Memory B cell (primary cell): ENCODE measurements at regions not wholly inside any gene's neighbourhood (a gene's known extent, or its start where the extent isn't known, plus 50 kb on each side); places are given as distances from the start of the nearest gene placed in this dataset.
A peak's percentile ranks its signal among the peaks of the same experiment; 100 is the strongest.
"Not testable (repeated sequence)": the region's sequence is repeated elsewhere in the genome, so short reads cannot be mapped to it uniquely, and the experiment has no call there.

Experiments used
- ATAC-seq: fragments of 150-1000 bp; cut with Tn5 transposase; 2 replicates; pipeline ENCODE4 v1.10.0; 2021; ENCODE audit warnings: low read depth, mild to moderate bottlenecking, moderate library complexity
- DNase-seq, 2 donors: peaks; one replicate each; pipeline ENCODE4 v3.0.0; 2022; ENCODE audit warnings: low spot score in 2 of 2
- H3K27ac Mint-ChIP-seq: one replicate; pipeline ENCODE4 v1.8.0; 2022; ENCODE audit warnings: mild to moderate bottlenecking, moderate library complexity, mixed read lengths
- H3K27me3 Mint-ChIP-seq: one replicate; pipeline ENCODE4 v1.8.0; 2022; ENCODE audit warnings: mixed read lengths
- H3K36me3 Mint-ChIP-seq: one replicate; pipeline ENCODE4 v1.8.0; 2022; ENCODE audit warnings: mild to moderate bottlenecking, mixed read lengths
- H3K4me1 Mint-ChIP-seq: one replicate; pipeline ENCODE4 v1.8.0; 2022; ENCODE audit warnings: mixed read lengths
- H3K4me3 Mint-ChIP-seq: one replicate; pipeline ENCODE4 v1.8.0; 2022; ENCODE audit warnings: mild to moderate bottlenecking, moderate library complexity, mixed read lengths
- H3K9me3 Mint-ChIP-seq: one replicate; pipeline ENCODE4 v1.8.0; 2022; ENCODE audit warnings: mixed read lengths

GRCh38 chr14:44873536-44873935, 88.2 kb downstream of the KLHL28 start:
- ATAC-seq: no peak
- Mint-ChIP-seq H3K27me3 (peaks cover 14% of the 10 kb centered on the region), H3K9me3 (peaks cover 3% of the 10 kb centered on the region), H3K4me3 (no peak overlapping the region), H3K27ac (no peak overlapping the region), H3K36me3 (no peaks in the 10 kb centered on the region), H3K4me1 (no peaks in the 10 kb centered on the region)
- DNase-seq: no peak

GRCh38 chr14:44866770-44867169, 95.0 kb downstream of the KLHL28 start:
- H3K36me3 Mint-ChIP-seq: no peaks in the 10 kb centered on the region

DNA sequence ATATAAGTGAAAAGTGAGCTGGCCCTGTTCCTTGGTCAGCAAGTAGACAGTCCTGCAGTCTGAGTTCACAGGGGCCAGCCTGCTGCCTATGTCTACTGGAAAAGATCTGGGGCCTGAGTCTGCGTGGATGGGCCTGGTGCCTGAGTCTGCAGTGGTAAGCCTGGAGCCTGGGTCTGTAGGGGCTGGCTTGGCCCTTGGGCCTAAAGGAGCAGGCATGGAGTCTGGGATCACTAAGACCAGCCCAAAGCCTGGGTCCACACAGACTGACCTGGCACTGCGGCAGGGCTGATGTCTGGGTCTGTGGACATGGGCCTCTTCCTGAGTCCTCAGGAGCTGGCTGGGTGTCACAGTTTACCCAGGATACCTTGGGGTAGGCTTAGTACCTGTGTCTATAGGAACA, 95.4 kb downstream of the KLHL28 start:
- H3K4me1 Mint-ChIP-seq: no peaks in the 10 kb centered on the region
- H3K27me3 Mint-ChIP-seq: peaks cover 8% of the 10 kb centered on the region
- H3K36me3 Mint-ChIP-seq: no peaks in the 10 kb centered on the region
- no peak for ATAC-seq
- DNase-seq: no peak
- H3K27ac Mint-ChIP-seq: no peak overlapping the region
- no peak overlapping the region for H3K4me3 Mint-ChIP-seq
- peaks cover 3% of the 10 kb centered on the region for H3K9me3 Mint-ChIP-seq

More at GRCh38 chr14:44866770-44867169, 95.0 kb downstream of the KLHL28 start:
- H3K27me3 Mint-ChIP-seq: peaks cover 8% of the 10 kb centered on the region
- peaks cover 3% of the 10 kb centered on the region for H3K9me3 Mint-ChIP-seq
- ATAC-seq: no peak
- H3K27ac Mint-ChIP-seq: no peak overlapping the region
- DNase-seq: no peak
- no peak overlapping the region for H3K4me3 Mint-ChIP-seq
- H3K4me1 Mint-ChIP-seq: no peaks in the 10 kb centered on the region

- Mint-ChIP-seq H3K36me3 (no peaks in the 10 kb centered on the region), H3K9me3 (no peaks in the 10 kb centered on the region), H3K4me3 (no peak overlapping the region), H3K27ac (no peak overlapping the region), H3K4me1 (no peaks in the 10 kb centered on the region), H3K27me3 (peaks cover 1% of the 10 kb centered on the region)
- ATAC-seq: no peak
- DNase-seq: no peak
Measured at GRCh38 chr14:44863271-44863670, 98.5 kb downstream of the KLHL28 start.

DNA sequence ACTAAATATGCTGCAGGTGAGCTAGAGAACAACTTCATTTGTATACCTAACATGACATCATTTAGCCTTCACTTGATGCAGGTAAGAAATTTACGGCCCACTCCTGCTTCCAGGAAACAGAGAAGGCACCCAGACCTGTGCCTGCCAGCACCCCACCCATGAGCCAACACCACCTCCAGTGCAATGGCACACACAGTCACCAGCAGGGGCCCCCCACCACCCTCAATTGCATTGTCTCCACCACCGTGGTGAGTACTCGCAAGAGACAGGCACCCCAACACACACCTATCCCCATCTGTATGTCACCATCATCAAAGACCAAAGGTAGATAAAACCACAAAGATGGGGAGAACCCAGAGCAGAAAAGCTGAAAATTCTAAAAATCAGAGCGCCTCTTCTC, 107.6 kb downstream of the KLHL28 start:
- no peaks in the 10 kb centered on the region for H3K4me1 Mint-ChIP-seq
- H3K4me3 Mint-ChIP-seq: no peak overlapping the region
- H3K36me3 Mint-ChIP-seq: no peaks in the 10 kb centered on the region
- H3K9me3 Mint-ChIP-seq: no peaks in the 10 kb centered on the region
- H3K27me3 Mint-ChIP-seq: peaks cover 14% of the 10 kb centered on the region
- no peak for DNase-seq
- no peak for ATAC-seq
- H3K27ac Mint-ChIP-seq: no peak overlapping the region

- ATAC-seq (no peak), DNase-seq (no peak)
- Mint-ChIP-seq H3K27me3 (peaks cover 1% of the 10 kb centered on the region), H3K9me3 (no peaks in the 10 kb centered on the region), H3K4me1 (peaks cover 4% of the 10 kb centered on the region), H3K4me3 (no peak overlapping the region), H3K36me3 (no peaks in the 10 kb centered on the region), H3K27ac (no peak overlapping the region)
Measured at GRCh38 chr14:44847526-44848309, 114.0 kb downstream of the KLHL28 start.

DNA sequence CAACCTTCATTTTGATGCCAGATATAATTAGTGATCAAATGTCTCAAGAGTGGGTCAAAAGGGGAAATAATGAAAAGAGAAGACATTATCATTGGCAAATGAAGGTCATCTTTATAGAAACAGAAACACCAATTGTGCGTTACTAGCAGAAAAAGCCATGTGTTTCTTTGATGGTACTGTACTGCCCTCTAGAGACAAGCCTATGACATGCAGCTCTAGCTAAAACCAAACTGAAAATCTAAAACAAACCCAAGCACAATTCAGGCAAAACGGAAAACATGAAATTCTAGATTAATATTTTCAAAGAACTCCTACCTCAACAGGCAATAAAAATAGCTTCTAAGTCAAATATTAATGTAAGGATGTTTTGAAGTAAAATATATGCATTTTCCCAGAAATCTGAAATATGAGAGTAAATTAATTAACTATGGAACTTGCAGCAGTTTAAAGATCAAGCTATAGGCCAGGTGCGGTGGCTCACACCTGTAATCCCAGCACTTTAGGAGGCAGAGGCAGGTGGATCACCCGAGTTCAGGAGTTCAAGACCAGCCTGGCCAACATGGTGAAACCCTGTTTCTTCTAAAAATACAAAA, 115.4 kb downstream of the KLHL28 start:
- Mint-ChIP-seq H3K27ac (no peak overlapping the region), H3K4me3 (no peak overlapping the region), H3K4me1 (peaks cover 4% of the 10 kb centered on the region), H3K27me3 (no peaks in the 10 kb centered on the region), H3K9me3 (no peaks in the 10 kb centered on the region), H3K36me3 (no peaks in the 10 kb centered on the region)
- ATAC-seq (peak; percentile 32), DNase-seq (peak in 1 of 2 donors; percentile 29)

GRCh38 chr14:44835928-44836327, 125.8 kb downstream of the KLHL28 start:
- DNase-seq, H3K4me3 Mint-ChIP-seq, H3K4me1 Mint-ChIP-seq, H3K27me3 Mint-ChIP-seq, H3K27ac Mint-ChIP-seq, ATAC-seq, H3K36me3 Mint-ChIP-seq, H3K9me3 Mint-ChIP-seq: not testable (repeated sequence)

GRCh38 chr14:44833376-44834060, 128.2 kb downstream of the KLHL28 start:
- Mint-ChIP-seq H3K4me1 (peaks cover 3% of the 10 kb centered on the region), H3K36me3 (no peaks in the 10 kb centered on the region), H3K27me3 (peaks cover 6% of the 10 kb centered on the region), H3K9me3 (no peaks in the 10 kb centered on the region), H3K27ac (no peak overlapping the region), H3K4me3 (no peak overlapping the region)
- ATAC-seq (no peak), DNase-seq (no peak)

DNA sequence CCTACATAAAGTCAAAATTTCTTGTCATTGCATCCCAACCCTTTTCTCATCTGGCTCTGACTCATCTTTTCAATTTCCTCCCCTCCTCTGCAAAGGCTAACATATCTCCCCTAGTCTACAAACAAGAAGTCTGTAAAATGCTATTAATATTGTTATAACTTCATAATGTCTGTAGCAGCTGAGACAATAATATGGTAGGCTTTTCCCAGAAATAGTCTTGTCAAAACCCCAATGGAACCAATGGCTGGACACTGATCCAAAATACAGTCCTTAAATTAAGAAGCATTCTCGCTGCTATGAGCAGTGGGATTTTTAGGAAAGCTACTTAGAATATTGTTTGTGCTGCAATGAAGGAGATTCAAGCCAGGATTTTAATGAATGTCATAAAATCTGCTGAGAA, 131.4 kb downstream of the KLHL28 start:
- H3K4me1 Mint-ChIP-seq: peaks cover 3% of the 10 kb centered on the region
- H3K9me3 Mint-ChIP-seq: peaks cover 3% of the 10 kb centered on the region
- DNase-seq: no peak
- H3K4me3 Mint-ChIP-seq: no peak overlapping the region
- ATAC-seq: no peak
- no peaks in the 10 kb centered on the region for H3K36me3 Mint-ChIP-seq
- H3K27ac Mint-ChIP-seq: no peak overlapping the region
- H3K27me3 Mint-ChIP-seq: peaks cover 9% of the 10 kb centered on the region

- Mint-ChIP-seq H3K4me3 (no peak overlapping the region), H3K27ac (no peak overlapping the region), H3K27me3 (peaks cover 7% of the 10 kb centered on the region), H3K36me3 (no peaks in the 10 kb centered on the region), H3K4me1 (no peaks in the 10 kb centered on the region), H3K9me3 (peaks cover 3% of the 10 kb centered on the region)
- ATAC-seq: no peak
- no peak for DNase-seq
Measured at GRCh38 chr14:44829021-44829420, 132.7 kb downstream of the KLHL28 start.

- peaks cover 5% of the 10 kb centered on the region for H3K9me3 Mint-ChIP-seq
- DNase-seq (no peak), ATAC-seq (no peak)
- no peak overlapping the region for H3K27ac Mint-ChIP-seq
- H3K4me3 Mint-ChIP-seq: no peak overlapping the region
- peaks cover 8% of the 10 kb centered on the region for H3K27me3 Mint-ChIP-seq
- no peaks in the 10 kb centered on the region for H3K4me1 Mint-ChIP-seq
- H3K36me3 Mint-ChIP-seq: no peaks in the 10 kb centered on the region
Measured at GRCh38 chr14:44828023-44828422, 133.7 kb downstream of the KLHL28 start.

GRCh38 chr14:44820230-44820964, 141.3 kb downstream of the KLHL28 start:
- Mint-ChIP-seq H3K27ac (no peak overlapping the region), H3K9me3 (peaks cover 3% of the 10 kb centered on the region), H3K36me3 (no peaks in the 10 kb centered on the region), H3K4me1 (no peaks in the 10 kb centered on the region), H3K4me3 (no peak overlapping the region), H3K27me3 (peaks cover 5% of the 10 kb centered on the region)
- DNase-seq (no peak), ATAC-seq (no peak)

DNA sequence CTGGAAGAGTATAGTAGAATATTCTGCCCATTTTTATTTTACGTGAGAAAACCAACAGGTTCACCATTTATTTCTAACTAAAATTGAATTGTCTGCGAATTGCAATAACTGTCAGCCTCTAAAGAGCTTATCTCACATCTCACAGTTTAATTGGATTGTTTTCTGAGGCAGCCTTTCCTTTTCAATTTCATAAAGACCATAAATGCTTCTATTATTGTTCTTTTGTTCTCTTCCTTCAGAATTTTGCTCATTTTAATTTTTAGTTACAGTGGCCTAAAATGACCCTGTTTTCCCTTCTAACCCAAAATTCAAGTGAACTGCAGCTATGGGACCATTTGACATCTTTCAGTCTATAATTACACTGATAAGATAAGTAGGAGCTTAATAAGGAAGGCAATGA, 147.6 kb downstream of the KLHL28 start:
- peaks cover 6% of the 10 kb centered on the region for H3K27me3 Mint-ChIP-seq
- no peak overlapping the region for H3K4me3 Mint-ChIP-seq
- DNase-seq (no peak), ATAC-seq (no peak)
- H3K36me3 Mint-ChIP-seq: no peaks in the 10 kb centered on the region
- no peak overlapping the region for H3K27ac Mint-ChIP-seq
- no peaks in the 10 kb centered on the region for H3K9me3 Mint-ChIP-seq
- no peaks in the 10 kb centered on the region for H3K4me1 Mint-ChIP-seq
